OCI-LY1 (cell line): ENCODE measurements at regions not wholly inside any gene's neighbourhood (a gene's known extent, or its start where the extent isn't known, plus 50 kb on each side); places are given as distances from the start of the nearest gene placed in this dataset.

ENCODE experiments used
- H2AFZ ChIP-seq: fragments of 200-600 bp; sonication (generic), shearing (Covaris generic); 2 replicates; pipeline ENCODE4 v1.6.0; 2014; ENCODE audit warnings: antibody characterized with exemption, mild to moderate bottlenecking, low read length
- H3F3A ChIP-seq: fragments of 200-600 bp; sonication (generic), shearing (Covaris generic); 2 replicates; pipeline ENCODE4 v1.6.0; 2014; ENCODE audit warnings: mild to moderate bottlenecking, antibody characterized with exemption, low read length, moderate library complexity; ENCODE audit not compliant: insufficient read depth
- H3K27ac ChIP-seq: fragments of 200-600 bp; sonication (generic); 2 replicates; pipeline ENCODE4 v1.5.1; 2014; ENCODE audit warnings: low read length, mixed run types, mild to moderate bottlenecking, low read depth; ENCODE audit not compliant: poor library complexity, severe bottlenecking
- H3K27me3 ChIP-seq: fragments of 200-600 bp; sonication (generic); 2 replicates; pipeline ENCODE4 v1.6.0; 2014; ENCODE audit warnings: antibody characterized with exemption, mild to moderate bottlenecking, low read length, moderate library complexity; ENCODE audit not compliant: insufficient read depth
- H3K36me3 ChIP-seq: fragments of 200-600 bp; sonication (generic); 2 replicates; pipeline ENCODE4 v1.6.1; 2014; ENCODE audit warnings: mild to moderate bottlenecking, antibody characterized with exemption, low read length, moderate library complexity, mixed read lengths; ENCODE audit not compliant: insufficient read depth
- H3K4me1 ChIP-seq: fragments of 200-600 bp; sonication (generic); 2 replicates; pipeline ENCODE4 v1.5.1; 2014; ENCODE audit warnings: mild to moderate bottlenecking, low read length, moderate library complexity; ENCODE audit not compliant: insufficient read depth, severe bottlenecking
- H3K4me2 ChIP-seq: fragments of 200-600 bp; sonication (generic), shearing (Covaris generic); 2 replicates; pipeline ENCODE4 v1.6.1; 2014; ENCODE audit warnings: low read length
- H3K4me3 ChIP-seq: fragments of 200-600 bp; sonication (generic); 2 replicates; pipeline ENCODE4 v1.5.1; 2014; ENCODE audit warnings: low read length, low read depth, mild to moderate bottlenecking, mixed read lengths; ENCODE audit not compliant: poor library complexity, severe bottlenecking
- H3K79me2 ChIP-seq: fragments of 200-600 bp; shearing (Covaris generic); 2 replicates; pipeline ENCODE4 v1.6.1; 2016; ENCODE audit warnings: mixed run types, low read length, mixed read lengths; ENCODE audit not compliant: insufficient read depth
- H3K9ac ChIP-seq: fragments of 200-600 bp; sonication (generic), shearing (Covaris generic); 2 replicates; pipeline ENCODE4 v1.6.1; 2014; ENCODE audit warnings: mild to moderate bottlenecking, low read length, mixed read lengths
- H3K9me2 ChIP-seq: fragments of 200-600 bp; sonication (generic), shearing (Covaris generic); 2 replicates; pipeline ENCODE4 v1.6.1; 2014; ENCODE audit warnings: low read depth, mild to moderate bottlenecking, low read length, mixed read lengths
- H3K9me3 ChIP-seq: fragments of 200-600 bp; shearing (Covaris generic); 2 replicates; pipeline ENCODE4 v1.6.1; 2014; ENCODE audit warnings: low read length, mixed read lengths
- H4K20me1 ChIP-seq: fragments of 200-600 bp; sonication (generic), shearing (Covaris generic); 2 replicates; pipeline ENCODE4 v1.6.0; 2016; ENCODE audit warnings: mild to moderate bottlenecking, low read length; ENCODE audit not compliant: insufficient read depth
- CTCF ChIP-seq: fragments of 200-600 bp; sonication (generic), shearing (Covaris generic); IDR thresholded peaks from 2 replicates; pipeline ENCODE4 v1.5.1; 2017; ENCODE audit warnings: mild to moderate bottlenecking, antibody characterized with exemption, low read length, moderate library complexity, mixed read lengths
- EZH2 ChIP-seq: fragments of 200-600 bp; sonication (generic), shearing (Covaris generic); IDR thresholded peaks from 2 replicates; pipeline ENCODE4 v1.8.0; 2017; ENCODE audit warnings: borderline replicate concordance, mixed run types, mild to moderate bottlenecking, antibody characterized with exemption, low read length, moderate library complexity, mixed read lengths

- H3F3A ChIP-seq: no peaks in the 10 kb centered on the region
- H3K9me2 ChIP-seq: no peaks in the 10 kb centered on the region
- TF ChIP-seq CTCF (no peak), EZH2 (no peak)
- H3K4me3 ChIP-seq: no peak overlapping the region
- no peaks in the 10 kb centered on the region for H4K20me1 ChIP-seq
- no peaks in the 10 kb centered on the region for H3K4me1 ChIP-seq
- H3K27ac ChIP-seq: no peak overlapping the region
- H3K27me3 ChIP-seq: no peaks in the 10 kb centered on the region; the same call in 1 of the 2 replicates
- no peaks in the 10 kb centered on the region for H3K79me2 ChIP-seq
- no peaks in the 10 kb centered on the region for H3K9me3 ChIP-seq
- no peak overlapping the region for H2AFZ ChIP-seq
- H3K4me2 ChIP-seq: no peak overlapping the region
- H3K9ac ChIP-seq: no peak overlapping the region
- no peaks in the 10 kb centered on the region for H3K36me3 ChIP-seq
Measured at GRCh38 chr20:19950042-19950441, 67.1 kb upstream of the NAA20 start.

- Histone ChIP-seq H3K79me2 (no peaks in the 10 kb centered on the region), H4K20me1 (no peaks in the 10 kb centered on the region)
Measured at GRCh38 chr20:19952392-19952791, 64.8 kb upstream of the NAA20 start.

GRCh38 chr20:19953606-19954005 lies 63.6 kb upstream of the NAA20 start:
- no peak overlapping the region for H3K4me2 ChIP-seq
- no peaks in the 10 kb centered on the region; the same call in 1 of the 2 replicates for H3K27me3 ChIP-seq
- no peaks in the 10 kb centered on the region for H4K20me1 ChIP-seq
- H3K9ac ChIP-seq: no peak overlapping the region
- no peaks in the 10 kb centered on the region for H3F3A ChIP-seq
- H3K4me1 ChIP-seq: no peaks in the 10 kb centered on the region
- H3K9me3 ChIP-seq: no peaks in the 10 kb centered on the region
- H2AFZ ChIP-seq: no peak overlapping the region
- H3K27ac ChIP-seq: no peak overlapping the region
- TF ChIP-seq EZH2: no peak
- H3K9me2 ChIP-seq: no peaks in the 10 kb centered on the region
- no peak overlapping the region for H3K4me3 ChIP-seq
- H3K79me2 ChIP-seq: no peaks in the 10 kb centered on the region
- H3K36me3 ChIP-seq: no peaks in the 10 kb centered on the region

More at GRCh38 chr20:19952392-19952791, 64.8 kb upstream of the NAA20 start:
- H3K4me1 ChIP-seq: no peaks in the 10 kb centered on the region
- H2AFZ ChIP-seq: no peak overlapping the region
- H3K9me3 ChIP-seq: no peaks in the 10 kb centered on the region
- H3K27ac ChIP-seq: no peak overlapping the region
- H3K4me3 ChIP-seq: no peak overlapping the region
- no peak overlapping the region for H3K9ac ChIP-seq
- no peaks in the 10 kb centered on the region for H3K36me3 ChIP-seq
- H3K9me2 ChIP-seq: no peaks in the 10 kb centered on the region
- H3K27me3 ChIP-seq: no peaks in the 10 kb centered on the region; the same call in 1 of the 2 replicates
- H3K4me2 ChIP-seq: no peak overlapping the region
- no peaks in the 10 kb centered on the region for H3F3A ChIP-seq
- TF ChIP-seq EZH2 (no peak), CTCF (no peak)

- Histone ChIP-seq H3K9me2 (no peaks in the 10 kb centered on the region), H4K20me1 (no peaks in the 10 kb centered on the region), H3K9me3 (no peaks in the 10 kb centered on the region), H3K36me3 (no peaks in the 10 kb centered on the region), H3K27me3 (no peaks in the 10 kb centered on the region), H3K9ac (no peak overlapping the region), H3K79me2 (no peaks in the 10 kb centered on the region), H2AFZ (no peak overlapping the region), H3K4me3 (no peak overlapping the region), H3K27ac (no peak overlapping the region), H3K4me2 (no peak overlapping the region), H3F3A (no peaks in the 10 kb centered on the region), H3K4me1 (no peaks in the 10 kb centered on the region)
- no peak for TF ChIP-seq EZH2
- no peak for TF ChIP-seq CTCF
Measured at GRCh38 chr20:19956976-19957375, 60.2 kb upstream of the NAA20 start.
